ENCODE measurements at regions not wholly inside any gene's neighbourhood (a gene's known extent, or its start where the extent isn't known, plus 50 kb on each side); places are given as distances from the start of the nearest gene placed in this dataset.

DNA sequence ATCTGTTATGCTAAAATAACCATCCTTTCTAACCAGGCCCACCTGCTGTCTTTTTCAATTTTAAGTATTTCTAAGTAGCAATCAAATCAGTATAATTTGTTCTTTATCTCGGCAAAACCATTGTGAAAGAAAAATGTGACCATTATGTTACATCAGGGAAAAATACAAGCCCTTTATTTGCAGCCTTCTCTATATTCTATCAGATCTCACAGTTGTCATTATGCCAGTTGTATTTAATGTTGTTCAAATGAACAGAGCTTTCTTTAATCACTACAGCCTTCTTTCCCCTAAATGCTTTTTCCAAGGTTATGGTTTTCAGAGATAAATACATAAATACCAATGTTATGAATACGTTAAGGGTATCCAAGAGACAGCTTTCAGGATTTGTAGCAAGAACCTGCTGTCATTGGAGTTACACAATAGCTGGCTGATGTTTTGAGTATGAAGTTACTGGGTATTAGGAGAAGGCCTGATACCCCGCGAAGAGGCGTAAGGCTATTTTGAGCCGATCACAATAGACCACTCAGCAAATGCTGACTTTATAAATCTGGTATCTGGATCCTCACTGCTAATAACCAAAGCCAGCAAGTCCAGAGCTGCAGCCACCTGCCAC is 406.3 kb downstream of the CADM1 start:
- TF ChIP-seq, protein P1, sequence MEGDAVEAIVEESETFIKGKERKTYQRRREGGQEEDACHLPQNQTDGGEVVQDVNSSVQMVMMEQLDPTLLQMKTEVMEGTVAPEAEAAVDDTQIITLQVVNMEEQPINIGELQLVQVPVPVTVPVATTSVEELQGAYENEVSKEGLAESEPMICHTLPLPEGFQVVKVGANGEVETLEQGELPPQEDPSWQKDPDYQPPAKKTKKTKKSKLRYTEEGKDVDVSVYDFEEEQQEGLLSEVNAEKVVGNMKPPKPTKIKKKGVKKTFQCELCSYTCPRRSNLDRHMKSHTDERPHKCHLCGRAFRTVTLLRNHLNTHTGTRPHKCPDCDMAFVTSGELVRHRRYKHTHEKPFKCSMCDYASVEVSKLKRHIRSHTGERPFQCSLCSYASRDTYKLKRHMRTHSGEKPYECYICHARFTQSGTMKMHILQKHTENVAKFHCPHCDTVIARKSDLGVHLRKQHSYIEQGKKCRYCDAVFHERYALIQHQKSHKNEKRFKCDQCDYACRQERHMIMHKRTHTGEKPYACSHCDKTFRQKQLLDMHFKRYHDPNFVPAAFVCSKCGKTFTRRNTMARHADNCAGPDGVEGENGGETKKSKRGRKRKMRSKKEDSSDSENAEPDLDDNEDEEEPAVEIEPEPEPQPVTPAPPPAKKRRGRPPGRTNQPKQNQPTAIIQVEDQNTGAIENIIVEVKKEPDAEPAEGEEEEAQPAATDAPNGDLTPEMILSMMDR (IDR thresholded peaks at IDR 0.05; ENCODE audit: poor library complexity) = no peak
- TF ChIP-seq EZH2 (IDR thresholded peaks at IDR 0.05; ENCODE audit: borderline replicate concordance) (no peak), EZH2phosphoT487 (IDR thresholded peaks at IDR 0.05; ENCODE audit: low read depth, severe bottlenecking, unreplicated experiment) (no peak)
